Inflammatory macrophage treated with lipopolysaccharide for 4 hours (primary cell): ENCODE measurements at regions not wholly inside any gene's neighbourhood (a gene's known extent, or its start where the extent isn't known, plus 50 kb on each side); places are given as distances from the start of the nearest gene placed in this dataset.
"Not testable (repeated sequence)": the region's sequence is repeated elsewhere in the genome, so short reads cannot be mapped to it uniquely, and the experiment has no call there.

Source experiments
- DNase-seq: peaks from one replicate; pipeline ENCODE4 v3.0.0-alpha.2; 2020

GRCh38 chr12:126219139-126219538 is 1153.9 kb downstream of the AACS start:
- DNase-seq: no peak

GRCh38 chr12:126219654-126220279 is 1154.5 kb downstream of the AACS start:
- DNase-seq: no peak

- DNase-seq: no peak
These were observed 1158.8 kb downstream of the AACS start for GRCh38 chr12:126224032-126224431.

- DNase-seq: no peak
These were observed 1163.7 kb downstream of the AACS start for GRCh38 chr12:126228936-126229335.

- no peak for DNase-seq
These were observed 1167.5 kb downstream of the AACS start for GRCh38 chr12:126232711-126233110.

DNA sequence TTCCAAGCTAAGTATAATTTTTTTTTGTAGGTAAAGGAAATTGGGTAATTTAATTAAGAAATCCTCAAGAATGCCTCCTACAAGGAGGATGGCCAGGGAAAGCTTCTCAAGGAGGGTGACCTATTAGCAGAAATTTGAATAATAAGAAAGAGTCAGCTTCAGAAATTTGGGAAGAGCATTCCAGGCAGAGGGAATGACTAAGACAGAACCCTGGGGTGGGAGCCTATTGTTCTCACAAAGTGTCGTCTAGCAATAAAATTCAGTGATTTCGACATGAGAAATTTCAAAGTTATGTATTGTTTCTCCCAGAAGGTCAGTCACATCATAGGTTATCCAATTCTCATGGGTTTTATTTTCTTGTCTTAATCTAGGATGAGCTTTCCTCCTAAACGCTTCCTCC is 1168.4 kb downstream of the AACS start:
- no peak for DNase-seq

DNA sequence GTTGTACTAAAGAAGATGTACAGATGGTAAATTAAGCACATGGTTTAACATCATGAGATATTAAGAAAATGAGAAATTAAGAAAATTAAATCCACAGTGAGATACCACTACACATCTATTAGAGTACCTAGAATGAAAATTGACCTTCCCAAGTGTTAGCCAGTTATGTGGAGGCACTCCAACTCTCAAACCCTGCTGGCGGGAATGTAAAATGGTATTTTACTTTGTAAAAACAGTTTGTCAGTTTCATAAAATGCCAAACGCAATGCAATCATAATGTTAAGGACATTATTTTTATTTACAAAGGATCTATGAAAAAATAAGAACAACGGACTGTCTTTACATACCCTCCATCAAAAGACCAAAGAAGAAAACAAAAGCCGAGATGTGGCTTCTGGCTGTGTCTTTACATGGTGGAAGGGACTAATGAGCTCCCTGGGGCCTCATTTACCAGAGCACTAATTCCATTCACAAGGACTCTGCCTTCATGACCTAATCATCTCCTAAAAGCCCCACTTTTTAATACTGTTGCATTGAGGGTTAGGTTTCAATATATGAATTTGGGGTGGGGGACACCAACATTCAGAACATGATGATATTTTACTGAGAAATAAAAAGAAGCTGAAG is 1178.7 kb downstream of the AACS start:
- no peak for DNase-seq

DNA sequence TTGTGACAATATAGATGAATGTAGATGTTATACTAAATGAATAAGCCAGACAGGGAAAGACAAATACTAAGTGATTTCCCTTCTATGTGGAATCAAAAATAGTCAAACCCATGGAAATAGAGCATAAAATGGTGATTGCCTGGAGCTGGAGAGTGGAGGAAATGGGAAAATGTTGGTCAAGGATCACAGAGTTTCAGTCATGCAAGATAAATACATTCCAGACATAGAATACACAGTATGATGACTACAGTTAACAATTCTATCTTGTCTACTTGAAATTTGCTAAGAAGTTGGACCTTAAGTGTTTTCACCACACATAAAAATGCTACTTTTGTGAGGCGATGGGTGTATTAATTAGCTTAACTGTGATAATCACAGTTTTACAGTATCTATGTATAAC is 1182.7 kb downstream of the AACS start:
- no peak for DNase-seq

GRCh38 chr12:126248871-126249403 is 1183.7 kb downstream of the AACS start:
- no peak for DNase-seq

- no peak for DNase-seq
These were observed 1193.0 kb downstream of the AACS start for GRCh38 chr12:126258190-126258589.

DNA sequence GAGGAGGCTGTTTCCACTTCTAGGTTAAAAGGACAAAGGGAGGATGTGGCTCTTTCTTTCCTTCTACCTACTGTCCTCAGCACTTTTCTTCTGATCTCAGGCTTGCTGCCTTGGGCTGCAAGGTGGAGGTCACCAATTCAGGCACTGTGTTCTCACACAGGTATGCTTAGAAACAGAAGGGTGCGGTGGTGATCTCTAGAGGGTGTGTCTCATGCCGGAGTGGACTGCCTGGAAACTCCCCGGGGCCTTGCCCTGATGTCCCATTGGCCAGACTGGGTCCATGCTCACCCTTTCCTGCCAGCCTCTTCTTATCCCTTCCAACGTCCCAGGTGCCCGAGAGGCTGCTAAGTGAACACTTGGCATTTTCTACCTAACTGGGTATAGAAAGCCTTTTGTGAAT is 1197.6 kb downstream of the AACS start:
- DNase-seq: no peak

- no peak for DNase-seq
These were observed 1203.0 kb downstream of the AACS start for GRCh38 chr12:126268222-126268621.

DNA sequence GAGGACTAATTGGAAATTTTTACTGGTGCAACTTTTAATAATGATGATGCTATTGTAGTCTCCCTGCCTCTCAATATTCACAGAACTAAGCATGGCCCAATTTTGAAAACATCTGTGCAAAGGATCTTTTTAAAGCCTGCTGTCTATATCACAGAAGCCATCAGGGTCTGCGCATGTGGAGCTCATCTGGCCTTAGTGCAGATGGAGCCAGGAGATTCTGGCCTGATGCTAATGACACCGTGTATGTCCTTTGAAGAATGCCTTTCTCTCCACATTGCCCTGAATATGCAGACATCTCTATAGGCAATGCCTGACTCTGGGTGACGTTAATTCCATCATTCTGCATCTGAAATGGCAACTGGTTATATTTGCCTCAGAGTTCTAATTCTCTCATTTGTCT is 1205.9 kb downstream of the AACS start:
- no peak for DNase-seq

DNA sequence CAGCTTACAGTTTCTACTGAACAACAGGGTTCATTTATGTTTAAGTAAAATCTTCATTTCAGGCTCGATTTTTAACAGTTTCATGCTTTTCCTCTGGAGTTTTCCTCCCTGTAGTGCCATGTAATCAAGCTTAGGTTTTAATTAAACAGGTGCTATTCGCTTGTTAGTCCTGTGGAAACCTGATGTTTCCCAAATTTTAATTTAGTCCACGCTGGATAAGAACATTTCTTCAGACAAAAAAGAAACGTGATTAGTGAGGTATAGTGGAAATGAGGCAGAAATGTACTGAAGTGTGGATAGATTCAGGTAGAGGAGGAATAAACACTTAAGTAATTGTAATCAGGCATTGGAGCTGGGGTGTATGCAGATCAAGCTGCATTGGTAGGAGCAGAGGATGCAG is 1217.5 kb downstream of the AACS start:
- DNase-seq: no peak

DNA sequence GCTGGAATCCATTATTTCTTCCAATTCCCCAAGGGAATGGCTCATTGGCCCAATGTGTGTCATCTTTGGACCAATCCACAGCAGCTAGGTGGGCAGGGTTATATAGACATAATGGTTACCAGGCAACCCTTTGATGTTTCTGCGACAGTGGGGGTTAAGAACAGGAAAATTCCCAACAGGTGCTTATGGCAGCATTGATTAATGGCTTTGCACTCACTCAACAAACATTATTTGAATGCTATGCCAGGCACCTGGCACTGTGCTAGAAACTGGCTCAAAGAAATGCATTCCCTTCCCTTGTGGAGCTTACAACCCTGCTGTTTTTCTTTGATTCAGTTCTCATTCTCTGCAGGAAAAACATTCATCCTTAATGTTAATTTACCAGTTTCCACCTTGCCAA is 1221.0 kb downstream of the AACS start:
- no peak for DNase-seq

- no peak for DNase-seq
These were observed 1225.2 kb downstream of the AACS start for GRCh38 chr12:126290456-126290855.

- not testable (repeated sequence) for DNase-seq
These were observed 1226.8 kb downstream of the AACS start for GRCh38 chr12:126291987-126292386.

- DNase-seq: no peak
These were observed 1230.4 kb downstream of the AACS start for GRCh38 chr12:126295652-126296051.

DNA sequence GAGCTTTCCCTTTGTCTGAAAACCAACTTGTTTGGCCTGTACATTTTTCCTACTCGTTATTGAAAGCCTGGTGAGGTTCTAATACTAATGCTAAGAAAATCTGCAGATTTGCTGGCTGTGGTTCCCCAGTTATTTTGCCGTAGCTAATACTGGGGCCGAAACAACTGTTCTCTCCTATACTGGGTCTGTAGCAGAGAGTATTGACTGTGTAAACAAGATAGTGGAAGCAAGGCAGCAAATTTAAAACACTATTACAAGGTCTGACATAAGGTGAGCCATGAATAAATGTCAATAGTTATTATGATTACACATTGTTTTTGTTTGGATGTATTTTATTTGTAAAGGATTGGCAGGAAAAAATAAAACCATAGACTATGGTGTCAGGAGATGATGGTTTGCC is 1244.0 kb downstream of the AACS start:
- no peak for DNase-seq

- no peak for DNase-seq
These were observed 1247.2 kb downstream of the AACS start for GRCh38 chr12:126312457-126312856.

DNA sequence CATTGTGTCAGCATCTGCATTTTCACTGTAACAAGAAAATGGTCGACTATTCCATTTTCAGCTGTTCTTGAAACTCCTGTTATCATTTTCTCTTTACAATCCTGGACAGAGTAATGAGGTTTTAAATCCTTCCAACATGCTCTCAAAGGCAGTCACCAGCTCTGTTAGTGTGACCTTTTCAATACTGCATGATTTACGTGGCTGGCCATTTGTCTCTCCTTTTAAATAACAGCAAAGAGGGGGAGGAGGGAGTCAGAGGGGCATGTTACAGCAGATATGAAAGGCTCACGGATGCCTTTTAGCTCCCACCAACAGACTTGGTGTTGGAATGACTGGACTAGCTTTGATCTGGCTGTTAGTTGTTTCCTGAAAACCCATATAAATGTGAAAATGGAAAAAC is 1251.2 kb downstream of the AACS start:
- DNase-seq: no peak

DNA sequence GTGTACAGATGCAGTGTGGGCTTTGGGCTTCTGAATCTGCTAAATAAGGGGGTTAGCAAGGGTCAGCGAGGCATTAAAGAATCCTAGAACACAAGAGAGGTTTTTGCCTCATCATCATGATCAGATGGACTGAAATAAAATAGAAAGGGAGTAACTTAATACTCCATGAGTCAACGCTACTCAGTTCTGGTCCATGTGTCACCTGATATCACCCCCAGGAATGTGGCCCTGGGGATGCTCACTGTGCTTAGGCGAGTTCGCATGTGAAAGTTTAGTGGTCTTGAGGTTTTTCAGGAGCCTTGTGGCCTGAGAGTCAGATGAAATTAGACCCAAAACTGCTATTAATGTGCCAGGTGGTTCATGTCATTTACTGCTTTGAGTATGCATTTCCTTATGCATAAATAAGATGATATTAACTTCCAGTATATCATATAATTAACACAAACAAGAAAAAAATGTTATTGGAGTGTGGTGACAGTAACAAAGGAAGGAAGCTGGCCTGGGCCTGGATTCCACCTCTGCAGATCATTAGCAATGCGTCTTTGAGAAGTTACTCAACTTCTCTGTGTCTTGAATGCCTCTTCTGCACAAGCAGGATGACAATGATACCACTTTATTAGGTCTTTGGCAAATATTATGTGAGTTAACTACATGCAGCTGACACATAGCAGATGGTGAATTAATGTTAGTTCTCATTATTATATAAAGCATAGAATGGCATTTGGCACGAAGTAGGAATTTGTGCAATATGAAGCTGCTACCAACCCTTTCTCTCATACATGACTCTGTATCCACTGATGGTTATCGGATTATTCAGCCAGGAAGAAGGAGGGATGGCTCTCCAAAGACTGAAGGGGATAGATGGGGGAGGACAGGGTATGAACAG is 1272.6 kb downstream of the AACS start:
- no peak for DNase-seq

GRCh38 chr12:126342866-126343265 is 1277.6 kb downstream of the AACS start:
- no peak for DNase-seq

- no peak for DNase-seq
These were observed 1278.1 kb downstream of the AACS start for GRCh38 chr12:126343321-126343720.
